Activated CD8-positive, alpha-beta memory T cell treated with anti-CD3 and anti-CD28 coated beads for 24 hours (primary cell): ENCODE measurements at regions not wholly inside any gene's neighbourhood (a gene's known extent, or its start where the extent isn't known, plus 50 kb on each side); places are given as distances from the start of the nearest gene placed in this dataset.
"Not testable (repeated sequence)": the region's sequence is repeated elsewhere in the genome, so short reads cannot be mapped to it uniquely, and the experiment has no call there.

ENCODE experiments used
- DNase-seq: peaks from one replicate; pipeline ENCODE4 v3.0.0-alpha.2; 2020

GRCh38 chr1:208737922-208738321 is 493.7 kb upstream of the PLXNA2 start:
- no peak for DNase-seq

- DNase-seq: not testable (repeated sequence)
Measured at GRCh38 chr1:208739636-208740035, 495.5 kb upstream of the PLXNA2 start.

- no peak for DNase-seq
Measured at GRCh38 chr1:208741296-208741695, 497.1 kb upstream of the PLXNA2 start.

- no peak for DNase-seq
Measured at GRCh38 chr1:208743361-208743760, 499.2 kb upstream of the PLXNA2 start.

- no peak for DNase-seq
Measured at GRCh38 chr1:208747979-208748378, 503.8 kb upstream of the PLXNA2 start.

- no peak for DNase-seq
Measured at GRCh38 chr1:208748387-208749165, 504.4 kb upstream of the PLXNA2 start.

- no peak for DNase-seq
Measured at GRCh38 chr1:208756339-208756981, 512.3 kb upstream of the PLXNA2 start.

- no peak for DNase-seq
Measured at GRCh38 chr1:208757846-208758245, 513.7 kb upstream of the PLXNA2 start.

- DNase-seq: no peak
Measured at GRCh38 chr1:208759255-208759654, 515.1 kb upstream of the PLXNA2 start.

- DNase-seq: no peak
Measured at GRCh38 chr1:208763971-208764370, 519.8 kb upstream of the PLXNA2 start.

GRCh38 chr1:208766832-208767231 is 522.6 kb upstream of the PLXNA2 start:
- DNase-seq: no peak

GRCh38 chr1:208767816-208768215 is 523.6 kb upstream of the PLXNA2 start:
- no peak for DNase-seq

GRCh38 chr1:208772891-208773290 is 528.7 kb upstream of the PLXNA2 start:
- DNase-seq: no peak

- no peak for DNase-seq
Measured at GRCh38 chr1:208775841-208776240, 531.7 kb upstream of the PLXNA2 start.

GRCh38 chr1:208778417-208778816 is 534.2 kb upstream of the PLXNA2 start:
- DNase-seq: no peak

GRCh38 chr1:208781391-208782045 is 537.3 kb upstream of the PLXNA2 start:
- no peak for DNase-seq

GRCh38 chr1:208782186-208782585 is 538.0 kb upstream of the PLXNA2 start:
- DNase-seq: no peak

GRCh38 chr1:208785629-208786028 is 541.4 kb upstream of the PLXNA2 start:
- DNase-seq: no peak

- no peak for DNase-seq
Measured at GRCh38 chr1:208787219-208787618, 543.0 kb upstream of the PLXNA2 start.

- no peak for DNase-seq
Measured at GRCh38 chr1:208788013-208788540, 543.9 kb upstream of the PLXNA2 start.

- DNase-seq: no peak
Measured at GRCh38 chr1:208791456-208791855, 547.3 kb upstream of the PLXNA2 start.

- no peak for DNase-seq
Measured at GRCh38 chr1:208793861-208794345, 549.7 kb upstream of the PLXNA2 start.

GRCh38 chr1:208799186-208799585 is 555.0 kb upstream of the PLXNA2 start:
- DNase-seq: no peak
